ENCODE measurements at regions not wholly inside any gene's neighbourhood (a gene's known extent, or its start where the extent isn't known, plus 50 kb on each side); places are given as distances from the start of the nearest gene placed in this dataset.

DNA sequence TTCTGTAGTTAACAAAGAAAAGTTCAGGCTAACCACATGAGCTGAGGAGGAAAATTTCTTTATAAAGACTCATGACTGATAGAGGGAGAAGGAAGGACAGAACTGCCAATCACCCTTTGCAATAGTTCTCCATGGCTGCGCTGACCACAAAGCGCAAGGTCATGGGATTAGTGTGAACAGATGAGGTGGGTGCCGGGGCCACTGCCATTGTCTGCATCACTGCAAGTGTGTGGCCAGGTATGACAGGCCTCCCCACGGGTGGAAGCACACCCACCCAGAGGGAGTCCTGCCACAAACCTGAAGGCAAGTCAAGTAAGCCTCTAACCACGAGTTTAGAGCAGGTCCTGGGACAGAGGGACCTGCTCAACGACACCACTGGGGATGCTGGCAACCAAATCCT is 128.1 kb downstream of the TUBA3C start:
- Histone ChIP-seq H3K27me3 (ENCODE audit: control insufficient read depth, insufficient read depth, low read length) (no peaks in the 10 kb centered on the region), H3K79me1 (ENCODE audit: low read depth in 1 of 2, low read length in 2 of 2) (no peaks in the 10 kb centered on the region), H2AK9ac (replicated peaks; ENCODE audit: low read depth, low read length, poor library complexity) (no peak overlapping the region), H3K27ac (ENCODE audit: insufficient read depth, low read length) (no peak overlapping the region), H3K23ac (ENCODE audit: low read depth, low read length) (no peak overlapping the region), H2BK15ac (ENCODE audit: low read depth, low read length) (no peak overlapping the region), H2BK120ac (ENCODE audit: low read depth, low read length) (no peak overlapping the region), H3K14ac (replicated peaks; ENCODE audit: low read depth, low read length) (no peak overlapping the region), H3K9me3 (ENCODE audit: control insufficient read depth, insufficient read depth, low read length) (peaks cover 59% of the 10 kb centered on the region), H4K5ac (ENCODE audit: low read depth, low read length) (no peak overlapping the region), H4K91ac (ENCODE audit: insufficient read depth, low read depth, low read length) (no peak overlapping the region), H3K9ac (ENCODE audit: low read depth, low read length) (no peak overlapping the region), H3K4me2 (ENCODE audit: low read depth, low read length) (no peak overlapping the region), H3K56ac (ENCODE audit: extremely low read depth, insufficient read depth, low read length) (no peak overlapping the region), H3K18ac (ENCODE audit: low read depth, low read length) (no peak overlapping the region), H2AFZ (replicated peaks; ENCODE audit: low read length, poor library complexity) (no peak overlapping the region), H4K8ac (ENCODE audit: low read depth in 2 of 2, low read length in 2 of 2) (no peak overlapping the region), H3K4ac (ENCODE audit: low read depth, low read length) (no peak overlapping the region), H3K36me3 (ENCODE audit: control insufficient read depth, insufficient read depth, low read length) (no peaks in the 10 kb centered on the region), H2BK5ac (ENCODE audit: low read depth, low read length, poor library complexity, severe bottlenecking) (no peak overlapping the region), H2BK20ac (ENCODE audit: low read depth, low read length) (no peak overlapping the region), H4K20me1 (ENCODE audit: insufficient read depth, low read length) (no peaks in the 10 kb centered on the region), H3K4me3 (ENCODE audit: insufficient read depth, low read depth, low read length) (no peak overlapping the region), H2AK5ac (ENCODE audit: low read depth, low read length) (no peak overlapping the region), H3K4me1 (ENCODE audit: control insufficient read depth, insufficient read depth, low read length) (no peaks in the 10 kb centered on the region), H3K9me1 (ENCODE audit: insufficient read depth, low read length) (no peaks in the 10 kb centered on the region)
- ATAC-seq (ENCODE audit: low read depth) (no peak), DNase-seq (no peak)
- dilution Hi-C loops (cut with HindIII; ENCODE audit: low sequenced_read_pairs, unreplicated experiment), result no loop called here
- ChIA-PET POLR2A (ENCODE audit: unreplicated experiment) (no interaction called here), CTCF (no interaction called here)
- intact Hi-C loops (cut with micrococcal nuclease), result no loop called here
- TF ChIP-seq MAZ (IDR thresholded peaks at IDR 0.05; ENCODE audit: borderline replicate concordance, low read depth, low read length), result no peak
- TF ChIP-seq FOS (IDR thresholded peaks at IDR 0.05; ENCODE audit: low read depth, low read length), result no peak
- TF ChIP-seq RAD21 (IDR thresholded peaks at IDR 0.05; ENCODE audit: low read length), result no peak
- TF ChIP-seq MXI1 (IDR thresholded peaks at IDR 0.05; ENCODE audit: borderline replicate concordance, low read depth, low read length), result no peak
- no peak for TF ChIP-seq CHD1 (IDR thresholded peaks at IDR 0.05; ENCODE audit: low read depth, low read length)
- TF ChIP-seq NFE2L2 (IDR thresholded peaks at IDR 0.05; ENCODE audit: low read depth, low read length), result no peak
- no peak for TF ChIP-seq ELK1 (IDR thresholded peaks at IDR 0.05; ENCODE audit: borderline replicate concordance, low read depth, low read length)
- no peak for TF ChIP-seq MAFK (IDR thresholded peaks at IDR 0.05; ENCODE audit: low read depth, low read length)
- no peak for TF ChIP-seq CEBPB (IDR thresholded peaks at IDR 0.05; ENCODE audit: low read depth, low read length)
- TF ChIP-seq RFX5 (IDR thresholded peaks at IDR 0.05; ENCODE audit: low read depth, low read length), result no peak
- TF ChIP-seq POLR2A (IDR thresholded peaks at IDR 0.05; ENCODE audit: low read depth, low read length), result no peak
- no peak for TF ChIP-seq RCOR1 (IDR thresholded peaks at IDR 0.05; ENCODE audit: insufficient replicate concordance, low read length)
- TF ChIP-seq, protein P1, sequence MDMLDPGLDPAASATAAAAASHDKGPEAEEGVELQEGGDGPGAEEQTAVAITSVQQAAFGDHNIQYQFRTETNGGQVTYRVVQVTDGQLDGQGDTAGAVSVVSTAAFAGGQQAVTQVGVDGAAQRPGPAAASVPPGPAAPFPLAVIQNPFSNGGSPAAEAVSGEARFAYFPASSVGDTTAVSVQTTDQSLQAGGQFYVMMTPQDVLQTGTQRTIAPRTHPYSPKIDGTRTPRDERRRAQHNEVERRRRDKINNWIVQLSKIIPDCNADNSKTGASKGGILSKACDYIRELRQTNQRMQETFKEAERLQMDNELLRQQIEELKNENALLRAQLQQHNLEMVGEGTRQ (IDR thresholded peaks at IDR 0.05; ENCODE audit: low read depth, low read length), result no peak
- TF ChIP-seq SMC3 (IDR thresholded peaks at IDR 0.05; ENCODE audit: low read depth, low read length), result no peak
- TF ChIP-seq BHLHE40 (IDR thresholded peaks at IDR 0.05; ENCODE audit: low read depth, low read length), result no peak
- in situ Hi-C loops (cut with MboI; ENCODE audit: low sequenced_read_pairs), result no loop called here
- WGBS, 2 experiments (ENCODE audit: extremely low coverage in 2 of 2, insufficient read length in 1 of 2), result no CpG with 5 or more reads among the region's 6 CpGs
- no TSS peak for BruUV-seq (replicated peaks)
